Transverse colon (tissue), 4 donors: ENCODE measurements at regions not wholly inside any gene's neighbourhood (a gene's known extent, or its start where the extent isn't known, plus 50 kb on each side); places are given as distances from the start of the nearest gene placed in this dataset.
"Not testable (repeated sequence)": the region's sequence is repeated elsewhere in the genome, so short reads cannot be mapped to it uniquely, and the experiment has no call there.

Experiments
- DNase-seq: peaks from one replicate; pipeline ENCODE4 v3.0.0-alpha.2; 2019
- H3K27ac ChIP-seq, 4 donors: fragments of 200-600 bp; sonication (generic); 2 replicates each; pipeline ENCODE4 v1.5.1; 2016 to 2018; ENCODE audit warnings: inconsistent platforms in 4 of 4
- H3K27me3 ChIP-seq: fragments of 200-600 bp; sonication (generic); 2 replicates; pipeline ENCODE4 v1.5.1; 2017; ENCODE audit warnings: inconsistent platforms
- H3K36me3 ChIP-seq, 4 donors: fragments of 200-600 bp; sonication (generic); 2 replicates each; pipeline ENCODE4 v1.5.1; 2017 to 2019; ENCODE audit warnings: inconsistent platforms in 4 of 4
- H3K4me1 ChIP-seq, 4 donors: fragments of 200-600 bp; sonication (generic); 2 replicates each; pipeline ENCODE4 v1.5.1; 2017 to 2020; ENCODE audit warnings: inconsistent platforms in 4 of 4
- H3K4me3 ChIP-seq, 4 donors: fragments of 200-600 bp; sonication (generic); 1 replicate in 1 of 4; 2 replicates in 3 of 4; pipeline versions ENCODE4 v1.5.1 to v1.6.1; 2017 to 2019; ENCODE audit warnings: inconsistent platforms in 4 of 4
- H3K9me3 ChIP-seq, 2 donors: fragments of 200-600 bp; sonication (generic); 2 replicates each; pipeline ENCODE4 v1.5.1; 2017 to 2019; ENCODE audit warnings: inconsistent platforms in 2 of 2
- CTCF ChIP-seq, 5 experiments: fragments of 200-600 bp in 3 of 5; fragments of 450-650 bp in 2 of 5; sonication (generic) in 3 of 5; IDR thresholded peaks; 1 replicate in 2 of 5; 2 replicates in 3 of 5; pipeline ENCODE4 v1.5.1; 2016 to 2017; ENCODE audit warnings: antibody characterized with exemption in 5 of 5, inconsistent platforms in 3 of 5, mild to moderate bottlenecking in 2 of 5, moderate library complexity in 1 of 5
- EP300 ChIP-seq: sonication (generic); formaldehyde crosslinking; IDR thresholded peaks from one replicate; pipeline ENCODE4 v1.6.1; 2017; ENCODE audit warnings: antibody characterized with exemption, low read depth
- POLR2A ChIP-seq: fragments of 450-650 bp; IDR thresholded peaks from one replicate; pipeline ENCODE4 v1.6.1; 2016; ENCODE audit warnings: antibody characterized with exemption, mild to moderate bottlenecking, moderate library complexity
- POLR2AphosphoS5 ChIP-seq, 3 donors: sonication (generic); formaldehyde crosslinking; IDR thresholded peaks; one replicate each; pipeline ENCODE4 v1.6.1; 2016; ENCODE audit warnings: antibody characterized with exemption in 3 of 3
- WGBS, 2 donors: methylation state at CpG; one replicate each; pipeline ENCODE4 v1.1.5; 2018; ENCODE audit warnings: low coverage in 1 of 2; 5-methylcytosine and 5-hydroxymethylcytosine counted together
- in situ Hi-C, 4 donors: fragments of 200-750 bp; cut with MboI; loops; one replicate each; pipeline versions ENCODE4 v1.15.0 to v1.15.1; 2017; ENCODE audit warnings: low sequenced_read_pairs in 3 of 4, low pct_ligation_motif_present in 1 of 4, low pct_unique_long_range_greater_than_20kb in 1 of 4
- intact Hi-C: fragments of 100-400 bp; cut with DNase I; formaldehyde crosslinking; loops from one replicate; pipeline ENCODE4 v1.15.1; 2023; ENCODE audit warnings: low total_unique reads

- in situ Hi-C loops: no loop called here
- intact Hi-C loops: no loop called here
- no peaks in the 10 kb centered on the region for H3K9me3 ChIP-seq
- DNase-seq: no peak
- H3K27ac ChIP-seq: no peak overlapping the region
- H3K4me3 ChIP-seq: no peak overlapping the region
- no peaks in the 10 kb centered on the region for H3K27me3 ChIP-seq
- TF ChIP-seq POLR2AphosphoS5 (IDR thresholded peaks at IDR 0.05) (no peak), CTCF (IDR thresholded peaks at IDR 0.05) (no peak), POLR2A (no peak), EP300 (no peak)
- no peaks in the 10 kb centered on the region for H3K4me1 ChIP-seq
- 52 to 56% methylated on average over 2 of the region's 2 CpGs for WGBS, 2 donors
- no peaks in the 10 kb centered on the region for H3K36me3 ChIP-seq
These were observed 1646.4 kb upstream of the ADGRL3 start for GRCh38 chr4:59553721-59554091.

- H3K4me1 ChIP-seq, H3K27ac ChIP-seq, H3K36me3 ChIP-seq, intact Hi-C loops, H3K4me3 ChIP-seq, H3K27me3 ChIP-seq, H3K9me3 ChIP-seq, in situ Hi-C loops, DNase-seq: not testable (repeated sequence)
- 66 to 70% methylated on average over 1 to 2 of the region's 2 CpGs for WGBS, 2 donors
These were observed 1643.9 kb upstream of the ADGRL3 start for GRCh38 chr4:59556191-59556590.

- in situ Hi-C loops, intact Hi-C loops: not testable (repeated sequence)
These were observed 1639.9 kb upstream of the ADGRL3 start for GRCh38 chr4:59560141-59560648.

DNA sequence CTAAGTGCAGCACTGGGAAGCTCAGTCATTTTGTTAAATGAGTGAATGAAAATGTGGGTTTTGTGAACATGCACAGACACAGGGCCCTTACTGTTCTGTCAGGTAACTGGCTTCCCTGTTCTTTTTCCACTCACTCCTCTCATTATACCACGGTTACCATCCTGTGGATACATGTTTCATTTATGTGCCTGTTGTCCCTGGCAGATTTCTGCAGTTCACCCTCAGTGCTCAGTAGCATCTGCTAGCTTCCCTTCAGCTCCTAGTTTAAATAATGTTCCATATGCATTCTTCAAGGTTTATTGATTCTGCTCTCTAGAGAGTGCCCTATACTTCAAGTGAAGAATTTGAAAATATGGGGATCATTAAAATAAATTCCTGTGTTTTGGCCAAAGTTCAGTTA is 1634.3 kb upstream of the ADGRL3 start:
- Histone ChIP-seq H3K27me3 (no peaks in the 10 kb centered on the region), H3K4me3 (no peak overlapping the region), H3K4me1 (peaks cover 0 to under 1% (median 0%) of the 10 kb centered on the region in 4 donors), H3K36me3 (no peaks in the 10 kb centered on the region), H3K27ac (no peak overlapping the region), H3K9me3 (no peaks in the 10 kb centered on the region)
- in situ Hi-C loops: no loop called here
- intact Hi-C loops: no loop called here
- DNase-seq: no peak
- TF ChIP-seq EP300 (no peak), POLR2AphosphoS5 (IDR thresholded peaks at IDR 0.05) (no peak), CTCF (IDR thresholded peaks at IDR 0.05) (no peak), POLR2A (no peak)
- WGBS, 2 donors: 40 to 52% methylated on average over 1 of the region's 1 CpG

More at GRCh38 chr4:59560141-59560648, 1639.9 kb upstream of the ADGRL3 start:
- WGBS, 2 donors: 58% methylated on average over 9 of the region's 9 CpGs; no CpG with 5 or more reads in 1 of the 2 donors
- not testable (repeated sequence) for H3K4me1 ChIP-seq, H3K27me3 ChIP-seq, H3K4me3 ChIP-seq, DNase-seq, H3K9me3 ChIP-seq, H3K36me3 ChIP-seq, H3K27ac ChIP-seq

- DNase-seq: no peak
- Histone ChIP-seq H3K27me3 (no peaks in the 10 kb centered on the region), H3K36me3 (no peaks in the 10 kb centered on the region), H3K9me3 (no peaks in the 10 kb centered on the region), H3K27ac (no peak overlapping the region), H3K4me3 (no peak overlapping the region), H3K4me1 (peaks cover 0 to 3% (median 0%) of the 10 kb centered on the region in 4 donors)
- intact Hi-C loops: no loop called here
- TF ChIP-seq POLR2AphosphoS5 (IDR thresholded peaks at IDR 0.05): no peak
- no peak for TF ChIP-seq EP300
- no peak for TF ChIP-seq POLR2A
- TF ChIP-seq CTCF (IDR thresholded peaks at IDR 0.05): no peak
- 21 to 23% methylated on average over 2 of the region's 2 CpGs for WGBS, 2 donors
- in situ Hi-C loops: no loop called here
These were observed 1629.2 kb upstream of the ADGRL3 start for GRCh38 chr4:59570860-59571476.
